ENCODE measurements at regions not wholly inside any gene's neighbourhood (a gene's known extent, or its start where the extent isn't known, plus 50 kb on each side); places are given as distances from the start of the nearest gene placed in this dataset.
A peak's percentile ranks its signal among the peaks of the same experiment; 100 is the strongest.
"Not testable (repeated sequence)": the region's sequence is repeated elsewhere in the genome, so short reads cannot be mapped to it uniquely, and the experiment has no call there.

- DNase-seq: peak; percentile 2
Measured at GRCh38 chr3:180743813-180744590, 64.7 kb upstream of the CCDC39 start.

GRCh38 chr3:180747805-180748361 lies 68.6 kb upstream of the CCDC39 start:
- no peak for DNase-seq

DNA sequence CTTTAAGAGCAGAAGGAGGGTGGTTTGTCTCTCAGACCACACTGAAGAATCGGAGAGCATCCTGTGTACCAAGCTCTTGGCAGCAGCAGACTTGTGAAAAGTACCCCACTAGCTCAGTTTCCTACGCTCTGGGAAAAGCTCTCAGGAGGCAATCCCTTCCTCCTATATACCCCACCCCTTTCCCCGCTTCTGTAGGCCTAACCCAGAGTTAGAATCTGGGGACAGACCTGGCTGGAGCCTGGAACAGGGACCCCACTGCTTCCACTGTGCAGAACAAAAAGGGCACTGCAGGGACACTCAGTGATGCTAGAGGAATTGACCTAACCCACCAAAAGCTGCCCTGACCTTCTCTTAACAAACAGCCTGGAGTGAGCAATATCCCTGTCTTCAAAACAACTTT lies 70.0 kb upstream of the CCDC39 start:
- no peak for DNase-seq

DNA sequence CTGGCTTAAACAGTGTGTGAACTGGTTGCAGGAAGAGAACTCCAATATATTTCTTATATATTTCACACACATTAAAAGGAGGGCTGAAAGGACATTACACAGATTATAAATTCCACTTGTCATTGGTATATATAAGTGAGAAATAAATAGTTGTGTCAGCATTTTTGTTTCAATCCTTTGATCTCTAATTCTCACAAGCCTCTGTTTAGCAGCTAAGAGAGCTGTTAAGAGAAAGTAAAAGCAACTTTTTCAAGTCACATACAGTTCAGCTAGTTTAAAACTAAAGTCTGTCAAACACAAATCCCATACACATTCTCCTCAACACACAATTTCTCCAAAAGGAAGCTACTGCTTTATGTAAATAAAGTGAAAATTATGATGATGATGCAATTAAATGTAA lies 70.5 kb upstream of the CCDC39 start:
- DNase-seq: no peak

DNA sequence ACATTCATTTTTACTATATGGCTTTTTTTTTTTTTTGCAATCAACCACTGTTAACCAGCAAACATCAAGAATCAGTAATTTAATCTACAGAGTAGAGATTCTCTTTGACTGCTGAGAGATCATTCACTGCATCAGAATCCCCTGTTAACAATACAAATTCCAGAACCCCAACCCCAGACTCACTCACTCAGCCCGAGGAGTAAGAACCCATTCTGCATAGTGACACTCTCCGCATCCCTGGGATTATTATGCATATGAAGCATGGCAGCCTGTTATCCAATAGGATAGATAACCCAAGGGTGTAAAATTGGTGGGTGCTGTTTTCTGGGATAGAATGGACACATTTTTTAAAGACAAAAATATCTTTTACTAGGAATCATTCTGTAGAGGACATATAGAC lies 76.3 kb upstream of the CCDC39 start:
- no peak for DNase-seq

GRCh38 chr3:180762866-180763265 lies 83.6 kb upstream of the CCDC39 start:
- DNase-seq: no peak

DNA sequence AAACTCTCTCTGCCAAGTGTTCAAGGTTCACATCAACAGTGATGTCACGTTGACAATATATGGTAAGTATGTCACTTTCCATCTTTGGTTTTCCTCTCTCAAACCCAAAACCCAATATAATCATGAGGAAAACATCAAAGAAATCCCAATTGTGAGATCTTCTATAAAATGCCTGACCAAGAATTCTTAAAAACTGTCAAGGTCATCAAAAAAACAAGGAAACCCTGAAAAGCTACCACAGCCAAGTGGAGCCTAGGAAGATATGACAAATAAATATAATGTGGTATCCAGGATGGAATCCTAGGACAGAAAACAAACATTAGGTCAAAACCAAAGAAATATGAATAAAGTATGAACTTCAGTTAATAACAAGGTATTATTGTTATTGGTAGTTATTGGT lies 85.2 kb upstream of the CCDC39 start:
- DNase-seq: no peak

GRCh38 chr3:180770639-180771038 lies 91.3 kb upstream of the CCDC39 start:
- DNase-seq: no peak

- DNase-seq: no peak
Measured at GRCh38 chr3:180776433-180776832, 97.1 kb upstream of the CCDC39 start.

DNA sequence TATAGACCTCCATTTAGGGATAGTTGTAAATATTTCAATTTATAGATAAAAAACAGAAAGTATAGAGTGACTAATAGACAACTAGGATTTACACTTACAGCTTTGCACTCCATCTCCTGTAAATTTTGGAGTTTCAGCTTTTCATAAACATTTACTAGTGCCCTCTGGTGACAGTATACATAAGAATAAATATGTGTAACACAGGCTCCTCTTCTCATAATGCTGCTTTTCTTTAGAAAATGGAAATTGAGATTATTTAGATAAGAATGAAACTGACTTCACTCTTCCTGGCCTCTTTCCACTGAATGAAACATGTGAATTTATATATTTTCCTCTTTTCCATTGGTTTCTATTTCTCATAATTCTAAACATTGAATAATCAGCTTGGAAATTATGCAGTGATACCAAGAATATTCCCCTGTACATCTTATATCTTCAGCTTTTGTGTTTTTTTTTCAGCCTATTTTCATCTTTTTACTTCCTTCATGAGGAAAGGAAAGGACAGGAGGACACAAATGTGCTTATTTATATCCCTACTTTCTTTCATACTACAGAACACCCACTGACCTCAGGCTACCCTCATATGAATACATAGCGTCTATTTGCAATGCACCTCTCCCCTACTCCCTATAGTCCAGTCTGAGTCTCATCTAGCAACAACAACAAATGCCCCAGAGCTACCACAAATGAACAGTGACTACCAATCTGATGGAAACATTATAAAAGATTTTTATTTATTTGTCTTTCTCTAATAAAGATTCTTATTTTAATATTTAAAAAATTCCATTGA lies 103.1 kb upstream of the CCDC39 start:
- no peak for DNase-seq

DNA sequence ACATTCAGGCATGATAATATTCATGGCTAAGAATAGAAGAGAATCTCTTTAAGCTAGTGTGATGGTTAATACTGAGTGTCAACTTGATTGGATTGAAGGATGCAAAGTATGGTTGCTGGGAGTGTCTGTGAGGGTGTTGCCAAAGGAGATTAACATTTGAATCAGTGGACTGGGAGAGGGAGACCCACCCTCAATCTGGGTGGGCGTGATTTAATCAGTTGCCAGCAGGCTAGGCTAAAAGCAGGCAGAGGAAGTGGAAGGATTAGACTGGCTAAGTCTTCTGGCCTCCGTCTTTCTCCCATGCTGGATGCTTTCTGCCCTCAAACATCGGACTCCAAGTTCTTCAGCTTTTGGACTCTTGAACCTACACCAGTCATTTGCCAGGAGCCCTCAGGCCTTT lies 106.9 kb upstream of the CCDC39 start:
- DNase-seq: not testable (repeated sequence)

DNA sequence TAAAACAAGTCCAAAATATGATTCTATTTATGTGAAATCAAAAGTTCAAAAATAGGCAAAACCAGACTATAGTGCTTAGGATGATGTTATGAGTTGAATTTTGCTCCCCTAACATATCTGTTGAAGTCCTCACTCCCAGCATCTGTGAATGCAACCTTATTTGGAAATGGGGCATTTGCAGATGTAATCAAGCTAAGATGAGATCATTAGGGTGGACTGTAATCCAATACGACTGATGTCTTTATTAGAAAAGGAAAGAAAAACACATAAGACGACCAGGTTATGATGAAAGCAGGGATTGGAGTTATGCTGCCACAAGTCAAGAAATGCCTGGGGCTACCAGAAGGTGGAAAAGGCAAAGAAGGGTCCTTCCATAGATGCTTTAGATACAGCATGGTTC lies 110.5 kb upstream of the CCDC39 start:
- DNase-seq: no peak

DNA sequence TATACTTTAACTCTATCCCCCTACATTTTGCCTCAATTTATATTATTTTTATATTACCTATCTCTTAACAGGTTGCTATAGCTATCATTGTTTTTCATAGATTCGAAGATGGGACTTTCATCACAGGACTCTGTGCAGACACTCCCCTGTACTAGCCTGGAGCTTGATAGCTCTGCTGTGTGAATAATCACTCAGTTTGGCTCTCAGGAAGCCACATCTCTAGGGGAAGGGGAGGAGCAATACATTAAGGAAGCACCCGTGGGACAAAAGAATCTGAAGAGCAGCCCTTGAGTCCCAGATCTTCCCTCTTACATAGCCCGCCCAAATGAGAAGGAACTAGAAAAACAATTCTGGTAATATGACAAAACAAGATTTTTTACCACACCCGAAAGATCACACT lies 114.3 kb upstream of the FXR1 start:
- DNase-seq: no peak

DNA sequence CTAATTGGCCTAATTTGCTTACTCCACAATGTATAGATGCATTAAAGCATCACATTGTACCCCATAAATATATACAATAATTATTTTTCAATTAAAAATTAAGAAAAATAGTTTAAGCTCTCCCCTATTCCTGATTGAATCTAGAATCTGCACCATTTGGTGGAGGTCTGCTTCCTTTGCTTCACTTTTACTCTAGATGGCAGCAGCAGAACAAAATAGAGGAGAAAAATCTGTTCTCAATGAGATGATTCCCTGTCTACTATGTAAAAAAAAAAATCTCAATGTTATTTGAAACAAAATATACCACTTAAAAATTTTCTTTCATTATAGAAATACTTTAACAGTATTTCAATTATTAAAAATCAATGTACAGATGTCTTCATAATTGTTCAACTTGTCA lies 109.6 kb upstream of the FXR1 start:
- DNase-seq: peak; percentile 48

DNA sequence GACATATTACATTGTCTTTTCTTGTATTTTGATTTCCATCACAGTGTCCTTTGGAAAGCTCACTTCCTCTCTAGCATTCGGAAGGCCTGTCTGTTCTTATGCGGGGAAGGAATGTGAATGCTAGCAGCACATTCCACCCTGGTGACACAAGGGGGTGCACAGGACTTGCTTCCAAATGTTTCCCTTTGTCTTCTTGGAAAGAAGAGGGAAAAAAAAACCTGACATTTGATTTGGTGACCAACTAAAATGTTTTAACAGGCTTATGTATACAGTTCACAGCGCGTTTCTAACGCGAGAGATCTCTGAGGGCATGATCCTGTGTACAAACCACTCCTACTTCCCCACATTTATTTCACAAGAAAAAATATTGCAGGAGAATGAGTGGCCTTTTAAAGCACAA lies 107.6 kb upstream of the FXR1 start:
- peak; percentile 54 for DNase-seq

GRCh38 chr3:180808823-180809575 lies 103.5 kb upstream of the FXR1 start:
- no peak for DNase-seq

DNA sequence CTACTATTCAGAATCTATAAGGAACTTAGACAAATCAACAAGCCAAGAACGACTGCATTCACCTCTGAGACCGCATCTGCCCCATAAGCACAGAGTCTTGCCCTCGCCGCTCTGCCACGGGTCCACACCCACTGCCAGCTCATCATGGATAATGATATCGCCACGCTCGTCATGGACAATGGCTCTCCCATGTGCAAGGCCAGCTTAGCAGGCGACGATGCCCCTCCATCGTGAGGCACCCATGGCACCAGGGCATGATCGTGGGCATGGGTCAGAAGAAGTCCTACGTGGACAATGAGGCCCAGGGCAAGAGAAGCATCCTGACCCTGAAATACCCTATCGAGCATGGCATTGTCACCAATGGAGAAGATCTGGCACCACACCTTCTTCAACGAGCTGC lies 92.1 kb upstream of the FXR1 start:
- DNase-seq: no peak

GRCh38 chr3:180825964-180826363 lies 86.5 kb upstream of the FXR1 start:
- no peak for DNase-seq

GRCh38 chr3:180827171-180827570 lies 85.3 kb upstream of the FXR1 start:
- no peak for DNase-seq

DNA sequence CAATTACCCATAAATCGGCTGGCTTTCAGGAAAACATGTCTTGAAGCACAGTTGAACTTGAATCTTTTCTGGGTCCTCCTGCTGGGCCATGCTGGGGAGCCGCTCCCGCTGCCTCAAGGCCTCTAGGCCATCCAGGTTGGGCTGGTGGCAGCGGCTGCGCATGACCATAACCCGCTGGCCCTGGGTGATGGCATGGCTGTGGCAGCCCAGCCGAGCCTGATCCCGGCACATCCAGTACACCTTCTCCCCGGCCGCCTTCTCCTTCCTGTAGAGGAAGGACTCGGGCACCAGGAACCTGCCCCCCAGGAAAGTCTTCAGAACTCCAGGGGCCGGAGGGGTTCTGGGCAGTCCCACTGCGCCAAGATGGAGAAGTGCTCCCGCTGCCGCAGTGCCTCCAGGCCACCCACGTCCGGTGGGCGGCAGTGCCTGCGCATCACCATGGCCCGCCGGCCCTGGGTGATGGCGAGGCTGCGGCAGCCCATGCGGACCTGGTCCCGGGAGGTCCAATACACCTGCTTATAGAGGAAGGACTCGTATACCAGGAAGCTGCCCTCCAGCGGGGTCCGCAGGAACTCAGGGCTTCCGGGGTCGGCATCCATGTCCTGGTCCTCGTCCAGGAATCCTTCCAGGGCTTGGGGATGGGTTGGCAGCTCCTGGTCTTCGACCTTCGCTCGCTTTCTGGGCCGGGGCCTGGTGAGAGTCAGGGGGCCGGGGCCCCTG lies 84.3 kb upstream of the FXR1 start:
- no peak for DNase-seq

GRCh38 chr3:180828723-180829408 lies 83.6 kb upstream of the FXR1 start:
- no peak for DNase-seq
